ENCODE measurements at regions not wholly inside any gene's neighbourhood (a gene's known extent, or its start where the extent isn't known, plus 50 kb on each side); places are given as distances from the start of the nearest gene placed in this dataset.

GRCh38 chr13:82905071-82905470, 977.2 kb downstream of the SLITRK1 start:
- Histone ChIP-seq H3K9me3 (no peaks in the 10 kb centered on the region), H3K4me3 (no peak overlapping the region), H3K27me3 (ENCODE audit: low read depth) (no peaks in the 10 kb centered on the region), H3K36me3 (replicated peaks) (no peaks in the 10 kb centered on the region), H3K4me1 (no peaks in the 10 kb centered on the region)
- in situ Hi-C loops (cut with MboI; ENCODE audit: low sequenced_read_pairs), result no loop called here
- no peak for DNase-seq (ENCODE audit: low spot score in 2 of 2)

- Histone ChIP-seq H3K36me3 (replicated peaks) (no peaks in the 10 kb centered on the region), H3K9me3 (no peaks in the 10 kb centered on the region), H3K27me3 (ENCODE audit: low read depth) (no peaks in the 10 kb centered on the region), H3K4me3 (no peak overlapping the region), H3K4me1 (no peaks in the 10 kb centered on the region)
- in situ Hi-C loops (cut with MboI; ENCODE audit: low sequenced_read_pairs), result no loop called here
- DNase-seq (ENCODE audit: low spot score in 2 of 2), result no peak
Measured at GRCh38 chr13:82900453-82900852, 981.8 kb downstream of the SLITRK1 start.

GRCh38 chr13:82898586-82898985, 983.7 kb downstream of the SLITRK1 start:
- no peaks in the 10 kb centered on the region for H3K27me3 ChIP-seq (ENCODE audit: low read depth)
- no peaks in the 10 kb centered on the region for H3K4me1 ChIP-seq
- no peak overlapping the region for H3K4me3 ChIP-seq
- in situ Hi-C loops (cut with MboI; ENCODE audit: low sequenced_read_pairs), result no loop called here
- no peaks in the 10 kb centered on the region for H3K36me3 ChIP-seq (replicated peaks)
- no peak for DNase-seq (ENCODE audit: low spot score in 2 of 2)
- no peaks in the 10 kb centered on the region for H3K9me3 ChIP-seq

DNA sequence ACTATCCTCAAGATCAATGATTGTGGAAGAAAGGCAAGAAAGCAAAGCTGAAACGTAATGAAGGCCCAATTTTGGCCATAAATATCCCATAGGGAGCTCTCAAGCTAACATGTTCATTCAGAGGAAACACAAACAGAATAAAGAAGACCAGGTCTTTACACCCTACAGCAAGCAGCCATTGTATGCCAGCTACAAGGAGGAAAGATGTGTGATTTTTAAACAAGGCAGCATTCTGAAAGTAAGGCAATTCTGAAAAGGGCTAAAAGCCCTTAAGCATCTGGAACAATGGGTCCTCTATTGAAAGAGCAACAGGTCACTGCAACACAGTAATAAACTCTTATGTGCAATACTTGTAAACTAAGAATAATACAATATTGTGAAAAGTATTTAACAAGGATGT, 1002.4 kb downstream of the SLITRK1 start:
- no peaks in the 10 kb centered on the region for H3K27me3 ChIP-seq (ENCODE audit: low read depth)
- no peaks in the 10 kb centered on the region for H3K4me1 ChIP-seq
- DNase-seq (ENCODE audit: low spot score in 2 of 2), result peak; percentile 9 to 62
- no peak overlapping the region for H3K4me3 ChIP-seq
- H3K36me3 ChIP-seq (replicated peaks), result no peaks in the 10 kb centered on the region
- no peaks in the 10 kb centered on the region for H3K9me3 ChIP-seq
- in situ Hi-C loops (cut with MboI; ENCODE audit: low sequenced_read_pairs), result no loop called here

DNA sequence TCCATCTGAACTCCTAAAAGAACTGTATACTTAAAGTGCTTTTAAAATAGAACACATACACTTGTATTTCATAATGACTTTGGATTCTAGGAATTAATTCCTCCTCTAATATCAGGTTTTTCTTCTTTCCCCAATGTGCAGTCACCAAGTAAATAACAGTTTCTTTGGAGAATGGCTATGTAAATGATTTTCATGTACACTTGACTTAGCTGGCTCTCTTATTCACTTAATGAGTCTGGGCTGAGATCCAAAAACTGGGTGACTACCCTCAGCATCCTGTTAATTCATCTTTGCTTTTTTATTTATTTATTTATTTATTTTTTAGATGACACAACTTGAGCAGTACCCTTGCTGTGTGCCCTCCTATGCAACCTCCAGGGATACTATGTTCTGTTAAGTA, 1003.7 kb downstream of the SLITRK1 start:
- Histone ChIP-seq H3K4me1 (no peaks in the 10 kb centered on the region), H3K9me3 (no peaks in the 10 kb centered on the region), H3K36me3 (replicated peaks) (no peaks in the 10 kb centered on the region), H3K27me3 (ENCODE audit: low read depth) (no peaks in the 10 kb centered on the region), H3K4me3 (no peak overlapping the region)
- in situ Hi-C loops (cut with MboI; ENCODE audit: low sequenced_read_pairs), result no loop called here
- peak in 1 of 2 experiments; percentile 14 for DNase-seq (ENCODE audit: low spot score in 2 of 2)

GRCh38 chr13:82867284-82867683, 1015.0 kb downstream of the SLITRK1 start:
- no peak overlapping the region for H3K4me3 ChIP-seq
- no peaks in the 10 kb centered on the region for H3K9me3 ChIP-seq
- in situ Hi-C loops (cut with MboI; ENCODE audit: low sequenced_read_pairs), result no loop called here
- no peaks in the 10 kb centered on the region for H3K4me1 ChIP-seq
- no peaks in the 10 kb centered on the region for H3K27me3 ChIP-seq (ENCODE audit: low read depth)
- no peak for DNase-seq (ENCODE audit: low spot score in 2 of 2)
- no peaks in the 10 kb centered on the region for H3K36me3 ChIP-seq (replicated peaks)

GRCh38 chr13:82850644-82851043, 1031.6 kb downstream of the SLITRK1 start:
- no peaks in the 10 kb centered on the region for H3K27me3 ChIP-seq (ENCODE audit: low read depth)
- no peaks in the 10 kb centered on the region for H3K4me1 ChIP-seq
- DNase-seq (ENCODE audit: low spot score in 2 of 2), result no peak
- H3K36me3 ChIP-seq (replicated peaks), result no peaks in the 10 kb centered on the region
- in situ Hi-C loops (cut with MboI; ENCODE audit: low sequenced_read_pairs), result no loop called here
- H3K4me3 ChIP-seq, result no peak overlapping the region
- no peaks in the 10 kb centered on the region for H3K9me3 ChIP-seq

DNA sequence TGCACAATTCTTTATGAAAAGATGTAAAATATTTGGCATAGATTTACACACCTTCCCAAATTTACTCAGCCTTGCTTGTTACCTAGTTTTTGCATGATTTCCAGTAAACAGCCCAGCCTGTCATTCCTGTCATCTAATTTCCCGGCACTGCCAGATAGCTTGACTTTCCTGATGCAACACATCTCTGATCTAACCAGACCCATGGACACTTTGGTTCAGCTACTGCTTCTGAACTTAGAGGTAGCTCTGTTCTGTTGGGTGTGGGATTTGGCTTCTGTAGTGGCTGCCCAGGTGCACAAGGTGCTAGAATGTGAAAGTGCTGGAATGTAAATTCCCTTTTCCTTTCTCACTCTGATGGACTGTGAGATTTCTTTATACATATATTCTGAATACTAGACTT, 1033.5 kb downstream of the SLITRK1 start:
- no peak for DNase-seq (ENCODE audit: low spot score in 2 of 2)
- in situ Hi-C loops (cut with MboI; ENCODE audit: low sequenced_read_pairs), result no loop called here
- H3K36me3 ChIP-seq (replicated peaks), result no peaks in the 10 kb centered on the region
- no peaks in the 10 kb centered on the region for H3K9me3 ChIP-seq
- no peaks in the 10 kb centered on the region for H3K27me3 ChIP-seq (ENCODE audit: low read depth)
- no peak overlapping the region for H3K4me3 ChIP-seq
- no peaks in the 10 kb centered on the region for H3K4me1 ChIP-seq

DNA sequence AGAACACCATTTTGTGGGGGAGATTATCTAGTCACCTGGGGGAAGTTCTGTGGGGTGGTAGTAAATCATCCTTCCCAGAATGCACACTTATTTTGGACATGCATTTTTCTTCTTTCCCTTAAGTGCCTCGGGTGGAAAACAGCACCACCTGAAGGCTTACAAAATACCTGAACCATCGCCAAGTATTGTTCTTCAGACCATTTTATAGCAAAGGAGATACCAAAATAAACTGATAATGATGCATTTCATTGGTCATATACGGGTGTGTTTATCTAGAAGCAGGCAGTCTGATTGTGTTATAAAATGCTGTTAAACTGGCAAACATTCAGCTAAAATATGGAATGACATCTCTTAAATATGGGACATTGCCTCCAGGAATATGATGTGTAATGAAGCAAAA, 1034.7 kb downstream of the SLITRK1 start:
- H3K27me3 ChIP-seq (ENCODE audit: low read depth), result no peaks in the 10 kb centered on the region
- H3K4me3 ChIP-seq, result no peak overlapping the region
- no peak for DNase-seq (ENCODE audit: low spot score in 2 of 2)
- H3K36me3 ChIP-seq (replicated peaks), result no peaks in the 10 kb centered on the region
- no peaks in the 10 kb centered on the region for H3K9me3 ChIP-seq
- no peaks in the 10 kb centered on the region for H3K4me1 ChIP-seq
- in situ Hi-C loops (cut with MboI; ENCODE audit: low sequenced_read_pairs), result no loop called here

DNA sequence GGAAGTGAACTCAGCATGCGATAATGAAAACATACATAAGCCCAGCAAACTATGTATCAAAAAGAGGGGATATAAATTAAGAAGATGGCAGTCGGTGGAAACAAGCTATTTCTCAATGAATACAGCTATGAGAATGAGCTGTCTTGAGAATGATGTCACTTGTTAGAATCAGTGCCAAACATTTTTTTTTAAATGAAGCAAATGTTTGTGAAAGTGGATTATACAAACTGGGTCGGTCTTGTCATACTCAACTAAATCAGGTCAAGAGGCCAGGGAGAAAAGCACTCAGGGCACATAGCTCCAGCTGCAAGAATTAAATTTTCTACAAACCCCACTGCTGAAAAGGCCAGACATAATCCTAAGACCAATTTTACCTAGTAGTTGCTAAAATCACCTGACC, 1048.4 kb downstream of the SLITRK1 start:
- H3K4me3 ChIP-seq, result no peak overlapping the region
- H3K36me3 ChIP-seq (replicated peaks), result no peaks in the 10 kb centered on the region
- H3K4me1 ChIP-seq, result no peaks in the 10 kb centered on the region
- no peak for DNase-seq (ENCODE audit: low spot score in 2 of 2)
- H3K9me3 ChIP-seq, result no peaks in the 10 kb centered on the region
- no peaks in the 10 kb centered on the region for H3K27me3 ChIP-seq (ENCODE audit: low read depth)
- in situ Hi-C loops (cut with MboI; ENCODE audit: low sequenced_read_pairs), result no loop called here

DNA sequence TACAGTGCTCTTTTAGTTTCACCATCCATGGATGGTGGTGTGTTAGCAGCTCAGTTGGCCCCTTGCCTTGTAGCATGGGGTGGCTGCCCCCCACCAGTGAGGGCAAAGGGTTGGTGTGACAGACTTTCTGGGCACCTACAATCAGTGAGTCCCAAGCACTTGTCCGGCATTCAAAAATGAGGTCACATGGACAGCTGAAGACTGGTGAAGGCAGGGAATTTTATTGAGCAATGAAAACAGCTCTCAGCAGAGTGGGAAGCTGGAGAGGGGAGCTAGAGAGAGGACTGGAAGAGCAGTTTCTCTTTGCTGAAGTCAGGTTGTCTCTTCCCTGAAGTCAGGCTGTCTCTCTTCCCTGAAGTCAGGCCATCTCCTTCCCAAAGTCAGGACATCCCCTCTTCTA, 1053.2 kb downstream of the SLITRK1 start:
- Histone ChIP-seq H3K4me1 (no peaks in the 10 kb centered on the region; the same call in 1 of the 2 replicates), H3K9me3 (no peaks in the 10 kb centered on the region), H3K36me3 (replicated peaks) (no peaks in the 10 kb centered on the region), H3K27me3 (ENCODE audit: low read depth) (no peaks in the 10 kb centered on the region), H3K4me3 (no peak overlapping the region)
- in situ Hi-C loops (cut with MboI; ENCODE audit: low sequenced_read_pairs), result no loop called here
- no peak for DNase-seq (ENCODE audit: low spot score in 2 of 2)

DNA sequence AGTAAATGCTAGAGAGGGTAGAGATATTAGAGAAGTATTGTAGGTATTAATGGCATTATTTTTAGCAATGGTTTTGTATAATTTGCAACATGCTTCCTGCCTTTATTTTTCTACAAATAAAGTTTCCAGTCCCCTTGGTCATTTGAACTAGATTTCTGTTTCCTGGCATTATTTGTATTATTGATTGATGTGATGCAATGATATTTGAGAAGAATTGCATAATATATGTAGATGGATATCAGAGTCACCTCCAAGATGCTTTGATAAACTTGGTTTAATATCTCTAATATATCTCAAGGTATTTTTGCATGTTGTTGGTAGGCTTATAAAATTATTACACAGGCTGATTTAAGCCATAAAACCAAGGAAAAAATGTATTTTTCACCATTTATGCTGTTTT, 1054.5 kb downstream of the SLITRK1 start:
- no peak for DNase-seq (ENCODE audit: low spot score in 2 of 2)
- no peaks in the 10 kb centered on the region for H3K9me3 ChIP-seq
- in situ Hi-C loops (cut with MboI; ENCODE audit: low sequenced_read_pairs), result no loop called here
- H3K4me3 ChIP-seq, result no peak overlapping the region
- no peaks in the 10 kb centered on the region for H3K27me3 ChIP-seq (ENCODE audit: low read depth)
- H3K36me3 ChIP-seq (replicated peaks), result no peaks in the 10 kb centered on the region
- H3K4me1 ChIP-seq, result no peaks in the 10 kb centered on the region; the same call in 1 of the 2 replicates

GRCh38 chr13:82822935-82823334, 1059.3 kb downstream of the SLITRK1 start:
- no peaks in the 10 kb centered on the region for H3K27me3 ChIP-seq (ENCODE audit: low read depth)
- H3K4me1 ChIP-seq, result no peaks in the 10 kb centered on the region; the same call in 1 of the 2 replicates
- in situ Hi-C loops (cut with MboI; ENCODE audit: low sequenced_read_pairs), result no loop called here
- no peaks in the 10 kb centered on the region for H3K36me3 ChIP-seq (replicated peaks)
- H3K4me3 ChIP-seq, result no peak overlapping the region
- no peaks in the 10 kb centered on the region for H3K9me3 ChIP-seq
- DNase-seq (ENCODE audit: low spot score in 2 of 2), result no peak

GRCh38 chr13:82817133-82817532, 1065.1 kb downstream of the SLITRK1 start:
- Histone ChIP-seq H3K9me3 (peaks cover 3% of the 10 kb centered on the region; the same call in 1 of the 2 replicates), H3K4me1 (peaks cover 7% of the 10 kb centered on the region), H3K27me3 (ENCODE audit: low read depth) (no peaks in the 10 kb centered on the region), H3K36me3 (replicated peaks) (no peaks in the 10 kb centered on the region), H3K4me3 (no peak overlapping the region)
- no peak for DNase-seq (ENCODE audit: low spot score in 2 of 2)
- in situ Hi-C loops (cut with MboI; ENCODE audit: low sequenced_read_pairs), result no loop called here

- no peak overlapping the region for H3K4me3 ChIP-seq
- DNase-seq (ENCODE audit: low spot score in 2 of 2), result peak in 1 of 2 experiments; percentile 4
- no peaks in the 10 kb centered on the region for H3K27me3 ChIP-seq (ENCODE audit: low read depth)
- in situ Hi-C loops (cut with MboI; ENCODE audit: low sequenced_read_pairs), result no loop called here
- H3K36me3 ChIP-seq (replicated peaks), result no peaks in the 10 kb centered on the region
- peaks cover 8% of the 10 kb centered on the region for H3K4me1 ChIP-seq
- H3K9me3 ChIP-seq, result peaks cover 3% of the 10 kb centered on the region; the same call in 1 of the 2 replicates
Measured at GRCh38 chr13:82815791-82816190, 1066.5 kb downstream of the SLITRK1 start.

All from HAP-1 (cell line).